ENCODE measurements at regions not wholly inside any gene's neighbourhood (a gene's known extent, or its start where the extent isn't known, plus 50 kb on each side); places are given as distances from the start of the nearest gene placed in this dataset.

GRCh38 chr2:150729495-150729955 is 242.1 kb upstream of the RND3 start:
- H3K79me2 ChIP-seq, result no peaks in the 10 kb centered on the region
- H3K27me3 ChIP-seq (ENCODE audit: control insufficient read depth, insufficient read depth, low read length), result no peaks in the 10 kb centered on the region
- TF ChIP-seq CTCF (IDR thresholded peaks at IDR 0.05), result no peak
- H2AFZ ChIP-seq, result no peak overlapping the region
- H3K4me2 ChIP-seq (ENCODE audit: low read length), result no peak overlapping the region
- H3K4me1 ChIP-seq, result no peaks in the 10 kb centered on the region
- no peaks in the 10 kb centered on the region for H3K36me3 ChIP-seq (ENCODE audit: control insufficient read depth, insufficient read depth, low read length)
- no peak overlapping the region for H3K4me3 ChIP-seq (ENCODE audit: low read depth, low read length)
- no peak overlapping the region for H3K9ac ChIP-seq
- H3K27ac ChIP-seq, result no peak overlapping the region
- H3K9me3 ChIP-seq (ENCODE audit: control insufficient read depth, low read length), result no peaks in the 10 kb centered on the region

- TF ChIP-seq CTCF (IDR thresholded peaks at IDR 0.05), result no peak
- H3K27me3 ChIP-seq (ENCODE audit: control insufficient read depth, insufficient read depth, low read length), result no peaks in the 10 kb centered on the region
Measured at GRCh38 chr2:150718280-150718679, 230.8 kb upstream of the RND3 start.

GRCh38 chr2:150716186-150716585 is 228.7 kb upstream of the RND3 start:
- H3K36me3 ChIP-seq (ENCODE audit: control insufficient read depth, insufficient read depth, low read length), result no peaks in the 10 kb centered on the region
- H3K4me2 ChIP-seq (ENCODE audit: low read length), result no peak overlapping the region
- H3K27ac ChIP-seq, result no peak overlapping the region
- no peak for TF ChIP-seq CTCF (IDR thresholded peaks at IDR 0.05)
- no peak overlapping the region for H3K9ac ChIP-seq
- H3K9me3 ChIP-seq (ENCODE audit: control insufficient read depth, low read length), result no peaks in the 10 kb centered on the region
- no peak overlapping the region for H3K4me3 ChIP-seq (ENCODE audit: low read depth, low read length)
- no peak overlapping the region for H2AFZ ChIP-seq
- no peaks in the 10 kb centered on the region for H3K79me2 ChIP-seq
- no peaks in the 10 kb centered on the region for H3K27me3 ChIP-seq (ENCODE audit: control insufficient read depth, insufficient read depth, low read length)
- no peaks in the 10 kb centered on the region for H3K4me1 ChIP-seq

More at GRCh38 chr2:150718280-150718679, 230.8 kb upstream of the RND3 start:
- no peaks in the 10 kb centered on the region for H3K4me1 ChIP-seq
- H3K4me3 ChIP-seq (ENCODE audit: low read depth, low read length), result no peak overlapping the region
- H3K36me3 ChIP-seq (ENCODE audit: control insufficient read depth, insufficient read depth, low read length), result no peaks in the 10 kb centered on the region
- H3K9ac ChIP-seq, result no peak overlapping the region
- H3K27ac ChIP-seq, result no peak overlapping the region
- no peak overlapping the region for H2AFZ ChIP-seq
- no peak overlapping the region for H3K4me2 ChIP-seq (ENCODE audit: low read length)
- H3K9me3 ChIP-seq (ENCODE audit: control insufficient read depth, low read length), result no peaks in the 10 kb centered on the region
- H3K79me2 ChIP-seq, result no peaks in the 10 kb centered on the region

- no peaks in the 10 kb centered on the region for H3K79me2 ChIP-seq
- no peak overlapping the region for H3K9ac ChIP-seq
- H3K9me3 ChIP-seq (ENCODE audit: control insufficient read depth, low read length), result no peaks in the 10 kb centered on the region
- H3K4me2 ChIP-seq (ENCODE audit: low read length), result no peak overlapping the region
- no peaks in the 10 kb centered on the region for H3K27me3 ChIP-seq (ENCODE audit: control insufficient read depth, insufficient read depth, low read length)
- no peak for TF ChIP-seq CTCF (IDR thresholded peaks at IDR 0.05)
- no peak overlapping the region for H3K27ac ChIP-seq
- H3K36me3 ChIP-seq (ENCODE audit: control insufficient read depth, insufficient read depth, low read length), result no peaks in the 10 kb centered on the region
- no peak overlapping the region for H3K4me3 ChIP-seq (ENCODE audit: low read depth, low read length)
- H2AFZ ChIP-seq, result no peak overlapping the region
- H3K4me1 ChIP-seq, result no peaks in the 10 kb centered on the region
Measured at GRCh38 chr2:150715501-150715900, 228.0 kb upstream of the RND3 start.

DNA sequence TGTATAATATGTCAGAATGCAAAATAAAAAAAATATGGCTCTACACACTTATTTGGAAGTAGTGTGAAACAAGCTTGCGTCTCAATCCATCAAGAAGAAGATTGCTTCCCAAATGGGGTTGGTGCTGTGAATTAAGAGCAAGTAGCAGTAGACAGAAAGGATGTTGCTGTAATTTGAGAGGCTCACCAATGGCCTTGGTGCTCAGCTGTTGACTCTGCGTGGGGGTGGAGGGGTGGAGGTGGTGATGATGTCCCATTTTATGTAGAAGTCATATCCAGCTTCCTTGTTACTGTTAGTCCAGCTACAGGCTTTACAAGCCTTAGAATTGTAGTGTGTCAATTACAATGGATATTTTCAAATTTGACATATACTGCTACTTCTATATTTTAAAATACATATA is 223.4 kb upstream of the RND3 start:
- no peaks in the 10 kb centered on the region for H3K79me2 ChIP-seq
- H2AFZ ChIP-seq, result no peak overlapping the region
- H3K27me3 ChIP-seq (ENCODE audit: control insufficient read depth, insufficient read depth, low read length), result no peaks in the 10 kb centered on the region
- H3K9ac ChIP-seq, result no peak overlapping the region
- H3K4me3 ChIP-seq (ENCODE audit: low read depth, low read length), result no peak overlapping the region
- no peak overlapping the region for H3K27ac ChIP-seq
- no peaks in the 10 kb centered on the region for H3K9me3 ChIP-seq (ENCODE audit: control insufficient read depth, low read length)
- no peak for TF ChIP-seq CTCF (IDR thresholded peaks at IDR 0.05)
- H3K36me3 ChIP-seq (ENCODE audit: control insufficient read depth, insufficient read depth, low read length), result no peaks in the 10 kb centered on the region
- H3K4me2 ChIP-seq (ENCODE audit: low read length), result no peak overlapping the region
- no peaks in the 10 kb centered on the region for H3K4me1 ChIP-seq
